HG02981 (cell line): ENCODE measurements at regions not wholly inside any gene's neighbourhood (a gene's known extent, or its start where the extent isn't known, plus 50 kb on each side); places are given as distances from the start of the nearest gene placed in this dataset.

Experiments used
- ATAC-seq: cut with Tn5 transposase; IDR thresholded peaks from one replicate; pipeline ENCODE4 v1.9.1; 2021; ENCODE audit warnings: mild to moderate bottlenecking, moderate library complexity; ENCODE audit not compliant: unreplicated experiment

GRCh38 chr2:41863062-41863461 is 184.8 kb upstream of the PKDCC start:
- no peak for ATAC-seq

- ATAC-seq: no peak
These were observed 182.6 kb upstream of the PKDCC start for GRCh38 chr2:41865263-41865662.

GRCh38 chr2:41867553-41867952 is 180.3 kb upstream of the PKDCC start:
- ATAC-seq: no peak

- ATAC-seq: peak; percentile 67
These were observed 178.1 kb upstream of the PKDCC start for GRCh38 chr2:41869542-41870264.

- ATAC-seq: no peak
These were observed 177.6 kb upstream of the PKDCC start for GRCh38 chr2:41870265-41870585.

- no peak for ATAC-seq
These were observed 176.7 kb upstream of the PKDCC start for GRCh38 chr2:41871080-41871479.

GRCh38 chr2:41872646-41873045 is 175.2 kb upstream of the PKDCC start:
- no peak for ATAC-seq

GRCh38 chr2:41873102-41874031 is 174.5 kb upstream of the PKDCC start:
- ATAC-seq: no peak

- no peak for ATAC-seq
These were observed 170.6 kb upstream of the PKDCC start for GRCh38 chr2:41877114-41877678.

GRCh38 chr2:41878056-41878455 is 169.8 kb upstream of the PKDCC start:
- ATAC-seq: no peak

GRCh38 chr2:41878716-41879234 is 169.0 kb upstream of the PKDCC start:
- ATAC-seq: no peak

- no peak for ATAC-seq
These were observed 168.4 kb upstream of the PKDCC start for GRCh38 chr2:41879235-41879916.

- no peak for ATAC-seq
These were observed 167.1 kb upstream of the PKDCC start for GRCh38 chr2:41880561-41881243.

GRCh38 chr2:41881249-41881648 is 166.6 kb upstream of the PKDCC start:
- no peak for ATAC-seq

- no peak for ATAC-seq
These were observed 163.1 kb upstream of the PKDCC start for GRCh38 chr2:41884718-41885117.

- no peak for ATAC-seq
These were observed 161.6 kb upstream of the PKDCC start for GRCh38 chr2:41886145-41886664.

GRCh38 chr2:41886757-41887156 is 161.1 kb upstream of the PKDCC start:
- ATAC-seq: no peak

GRCh38 chr2:41890341-41890740 is 157.5 kb upstream of the PKDCC start:
- no peak for ATAC-seq

GRCh38 chr2:41892476-41892875 is 155.3 kb upstream of the PKDCC start:
- no peak for ATAC-seq
